Suppressor macrophage treated with lipopolysaccharide for 1 hour (primary cell): ENCODE measurements at regions not wholly inside any gene's neighbourhood (a gene's known extent, or its start where the extent isn't known, plus 50 kb on each side); places are given as distances from the start of the nearest gene placed in this dataset.
"Not testable (repeated sequence)": the region's sequence is repeated elsewhere in the genome, so short reads cannot be mapped to it uniquely, and the experiment has no call there.

Source experiments
- DNase-seq, 3 donors: peaks; one replicate each; pipeline ENCODE4 v3.0.0-alpha.2; 2020 to 2022

DNA sequence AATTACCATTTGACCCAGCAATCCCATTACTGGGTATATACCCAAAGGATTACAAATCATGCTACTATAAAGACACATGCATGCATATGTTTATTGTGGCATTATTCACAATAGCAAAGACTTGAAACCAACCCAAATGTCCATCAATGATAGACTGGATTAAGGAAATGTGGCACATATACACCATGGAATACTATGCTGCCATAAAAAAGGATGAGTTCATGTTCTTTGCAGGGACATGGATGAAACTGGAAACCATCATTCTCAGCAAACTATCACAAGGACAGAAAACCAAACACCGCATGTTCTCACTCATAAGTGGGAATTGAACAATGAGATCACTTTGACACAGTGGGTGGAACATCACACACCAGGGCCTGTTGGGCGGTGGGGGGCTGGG lies 83.9 kb upstream of the MAP3K1 start:
- DNase-seq, result not testable (repeated sequence)

DNA sequence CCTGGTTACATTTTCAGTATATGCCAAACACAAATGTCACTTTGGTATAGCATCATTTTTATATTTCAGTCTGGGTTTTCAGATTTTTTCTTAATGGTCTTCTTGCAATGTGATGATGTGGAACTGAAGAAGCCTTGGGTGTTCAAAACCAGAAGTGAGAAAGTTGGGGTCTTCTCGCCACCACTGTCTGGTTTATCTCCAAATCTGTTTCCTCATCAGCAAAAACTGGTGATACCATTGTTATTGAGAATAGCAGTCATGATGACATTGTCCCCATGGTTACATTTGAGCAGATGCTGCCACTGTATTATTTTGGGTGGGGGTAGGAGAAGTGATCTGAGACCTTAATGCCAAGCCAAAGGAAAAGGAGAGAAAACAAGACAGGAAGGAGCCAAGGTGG lies 85.9 kb upstream of the MAP3K1 start:
- no peak for DNase-seq

DNA sequence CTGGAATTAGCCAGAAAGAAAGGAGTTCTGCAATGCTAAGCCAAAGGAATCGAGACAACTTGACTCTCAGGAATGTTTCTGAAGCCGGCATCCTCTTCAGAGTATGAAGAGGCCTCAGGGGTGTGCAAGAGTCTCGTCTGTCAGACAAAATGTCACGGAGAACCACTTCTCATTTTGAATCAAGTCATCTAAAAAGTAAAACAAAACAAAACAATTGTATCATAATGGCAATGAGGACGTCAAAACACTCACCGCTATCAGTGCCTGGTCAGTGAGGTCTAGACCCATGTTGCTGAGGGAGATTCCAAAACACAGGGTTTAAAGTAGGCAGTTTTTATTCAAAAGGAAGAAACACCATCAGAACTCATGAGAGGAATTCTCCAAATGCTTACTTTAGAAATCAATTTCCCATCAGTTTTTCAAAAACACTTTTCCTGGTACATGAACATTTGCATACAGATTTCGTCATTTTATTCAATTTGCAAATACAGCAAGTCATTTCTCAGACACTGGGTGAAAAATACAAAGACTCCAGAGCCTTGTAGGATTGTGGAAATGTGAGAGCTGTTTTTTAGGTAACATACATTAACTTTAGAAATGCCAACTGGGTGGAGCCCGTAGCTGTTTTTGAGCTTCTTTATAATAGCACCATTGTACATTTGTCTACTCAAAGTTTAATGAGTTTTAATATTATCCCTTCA lies 89.5 kb upstream of the MAP3K1 start:
- peak; percentile 36 to 82 (median 52) for DNase-seq

DNA sequence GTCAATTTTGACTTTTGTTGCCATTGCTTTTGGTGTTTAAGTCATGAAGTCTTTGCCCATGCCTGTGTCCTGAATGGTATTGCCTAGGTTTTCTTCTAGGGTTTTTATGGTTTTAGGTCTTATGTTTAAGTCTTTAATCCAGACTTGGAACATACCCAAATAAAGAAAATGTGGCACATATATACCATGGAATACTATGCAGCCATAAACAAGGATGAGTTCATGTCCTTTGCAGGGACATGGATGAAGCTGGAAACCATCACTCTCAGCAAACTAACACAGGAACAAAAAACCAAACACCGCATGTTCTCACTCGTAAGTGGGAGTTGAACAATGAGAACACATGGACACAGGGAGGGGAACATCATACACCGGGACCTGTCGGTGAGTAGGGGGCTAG lies 90.5 kb upstream of the MAP3K1 start:
- DNase-seq, result not testable (repeated sequence)

DNA sequence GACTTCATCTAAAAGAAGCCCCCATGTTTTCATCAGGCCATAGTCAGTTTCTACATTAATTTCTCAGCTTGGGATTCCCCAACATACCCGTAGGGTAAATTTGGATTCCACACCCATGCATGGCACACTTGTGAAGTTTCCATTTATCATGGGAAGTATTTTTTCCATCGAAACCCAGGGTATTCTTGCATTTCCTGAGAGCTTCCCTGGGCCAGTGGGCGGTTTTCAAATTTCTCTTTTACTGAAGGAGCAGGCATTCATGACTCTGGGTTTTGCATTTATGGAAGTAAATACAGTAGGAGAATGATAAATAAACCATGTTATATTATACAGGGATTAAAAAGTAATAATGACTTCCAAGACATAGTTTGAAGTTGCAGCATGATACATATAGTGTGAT lies 93.0 kb upstream of the MAP3K1 start:
- peak; percentile 15 to 55 (median 18) for DNase-seq

DNA sequence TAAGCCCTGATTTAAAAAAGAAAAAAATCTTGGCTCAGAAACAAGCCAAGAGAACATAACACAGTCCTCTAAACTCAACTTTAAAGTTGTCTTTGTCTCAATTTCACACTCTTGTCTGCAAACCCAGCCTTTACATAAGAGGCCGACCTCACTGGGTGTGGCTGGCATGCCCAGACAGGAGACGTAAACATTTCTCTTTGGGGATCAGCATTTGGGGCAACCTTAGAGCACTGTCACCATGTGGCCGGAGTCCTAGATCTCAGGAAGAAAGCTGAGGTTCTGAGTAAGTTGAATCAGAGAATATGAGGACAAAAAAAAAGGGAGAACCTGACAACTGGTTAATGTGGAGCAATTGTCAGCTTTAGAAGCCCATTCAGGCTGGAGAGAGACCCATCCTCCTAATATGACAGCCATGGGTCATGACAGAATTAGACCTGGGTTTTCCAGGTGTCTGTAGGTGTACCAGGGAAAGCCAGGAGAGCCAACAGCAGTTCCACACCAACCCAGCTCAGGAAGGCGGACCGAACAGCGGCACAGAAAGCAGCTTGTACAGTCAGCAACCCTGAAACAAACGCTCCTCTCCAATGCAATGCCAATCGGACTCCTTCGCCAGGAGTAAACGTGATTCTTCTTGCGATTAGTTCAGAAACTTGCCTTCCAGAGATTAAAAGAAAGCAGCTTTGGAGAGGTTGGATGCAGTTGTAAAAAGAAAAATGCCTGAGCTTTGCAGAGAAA lies 97.9 kb upstream of the MAP3K1 start:
- no peak for DNase-seq

DNA sequence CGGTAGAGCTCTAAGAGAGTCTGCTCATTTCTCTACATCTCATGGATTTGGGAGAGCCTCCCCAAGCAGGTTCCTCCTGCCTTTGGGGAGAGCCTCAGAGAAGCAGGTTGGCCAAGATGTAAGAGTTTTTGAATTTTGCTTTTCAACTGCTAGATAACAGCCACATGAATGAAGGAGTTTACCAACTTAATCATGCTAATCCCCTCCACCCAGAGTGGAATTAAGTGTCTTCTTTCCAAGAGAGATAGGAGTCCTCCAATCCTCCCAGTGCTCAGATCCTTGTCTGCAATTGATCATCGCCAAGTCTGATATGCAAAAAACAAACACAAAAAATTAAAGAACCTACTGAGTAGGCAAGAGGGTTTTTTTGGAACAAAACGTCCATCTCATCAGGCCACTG lies 99.4 kb upstream of the MAP3K1 start:
- no peak for DNase-seq

DNA sequence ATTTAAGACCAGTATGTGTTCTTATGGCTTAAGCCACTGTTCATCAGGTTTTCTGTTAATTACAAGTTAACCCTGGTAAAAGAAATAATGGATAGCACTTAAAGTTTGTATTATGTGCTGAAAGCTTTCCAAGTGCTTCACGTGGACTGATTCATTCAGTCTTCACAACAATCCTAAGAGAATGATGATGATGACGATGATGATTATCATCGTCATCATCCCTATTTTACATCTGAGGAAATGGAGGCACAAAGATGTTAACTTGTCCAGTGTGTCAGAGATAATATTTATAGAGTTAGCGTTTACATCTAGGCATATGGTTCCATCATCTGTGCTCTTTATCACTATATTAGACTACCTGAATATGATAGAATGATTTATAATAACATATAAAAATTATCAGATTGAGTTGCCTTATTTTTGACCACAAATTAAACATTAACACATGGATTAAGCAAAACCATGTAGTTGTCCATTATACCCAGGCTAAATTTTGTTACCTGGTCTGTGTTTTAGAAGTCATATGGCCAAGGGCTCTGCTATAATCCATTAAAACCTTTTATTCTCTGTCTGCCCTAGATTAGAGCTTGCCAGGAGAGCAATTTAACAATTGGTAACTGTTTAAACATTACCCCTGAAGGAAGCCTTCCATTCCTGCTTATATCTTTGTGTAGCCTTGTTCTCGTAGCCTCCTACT lies 102.3 kb upstream of the MAP3K1 start:
- DNase-seq, result no peak

DNA sequence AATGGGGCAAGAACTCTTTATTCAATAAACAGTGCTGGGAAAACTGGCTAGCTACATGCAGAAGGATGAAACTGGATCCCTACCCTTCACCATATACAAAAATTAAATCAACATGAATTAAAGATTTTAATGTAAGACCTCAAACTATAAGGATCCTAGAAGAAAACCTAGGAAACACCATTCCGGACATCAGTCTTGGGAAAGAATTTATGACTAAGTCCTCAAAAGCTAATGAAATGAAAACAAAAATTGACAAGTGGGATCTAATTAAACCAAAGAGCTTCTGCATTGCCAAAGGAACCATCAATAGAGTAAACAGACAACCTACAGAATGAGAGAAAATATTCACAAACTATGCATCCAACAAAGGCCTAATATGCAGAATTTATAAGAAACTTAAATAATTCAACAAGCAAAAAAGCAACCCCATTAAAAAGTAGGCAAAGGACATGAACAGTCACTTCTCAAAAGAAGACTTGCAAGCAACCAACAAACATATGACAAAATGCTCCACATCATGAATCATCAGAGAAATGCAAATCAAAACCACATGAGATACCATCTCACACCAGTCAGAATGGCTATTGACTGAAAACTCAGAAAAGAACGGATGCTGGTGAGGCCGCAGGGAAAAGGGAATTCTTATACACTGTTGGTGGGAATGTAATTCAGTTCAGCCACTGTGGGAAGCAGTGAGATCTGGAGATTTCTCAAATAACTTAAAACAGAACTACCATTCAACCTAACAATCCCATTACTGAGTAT lies 104.3 kb upstream of the MAP3K1 start:
- peak in 2 of 3 donors; percentile 26 to 41 for DNase-seq

DNA sequence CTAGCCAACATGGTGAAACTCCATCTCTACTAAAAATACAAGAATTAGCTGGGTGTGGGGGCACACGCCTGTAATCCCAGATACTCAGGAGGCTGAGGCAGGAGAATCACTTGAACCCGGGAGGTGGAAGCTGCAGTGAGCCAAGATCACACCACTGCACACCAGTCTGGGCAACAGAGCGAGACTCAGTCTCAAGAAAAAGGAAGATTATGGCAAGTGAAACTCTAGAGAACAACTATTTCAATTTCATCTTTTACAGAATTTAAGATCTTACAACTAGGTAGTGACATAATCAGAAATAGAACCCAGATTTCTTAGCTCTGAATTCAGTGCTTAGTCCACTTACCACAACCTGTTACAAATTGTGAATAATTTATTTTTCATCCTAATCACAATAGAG lies 108.8 kb upstream of the MAP3K1 start:
- DNase-seq, result no peak

DNA sequence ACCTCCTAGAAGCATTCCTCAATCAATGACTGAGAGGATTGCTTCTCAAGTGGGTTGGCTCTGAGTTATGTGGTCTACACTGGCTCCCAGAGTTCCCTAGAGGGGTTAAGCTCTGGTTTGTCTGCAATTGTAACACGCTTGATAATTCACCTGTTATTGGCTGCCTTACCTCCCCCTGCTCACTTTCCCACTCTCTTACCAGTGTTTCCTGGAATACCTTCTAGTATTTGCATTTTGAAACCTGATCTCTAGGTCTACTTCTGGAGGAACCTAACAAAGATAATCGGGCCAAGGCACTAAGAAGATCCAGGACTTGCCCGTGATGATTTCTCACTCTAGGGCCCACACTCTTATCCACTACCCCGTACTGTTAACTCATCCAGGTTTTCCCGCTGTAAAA lies 110.1 kb upstream of the MAP3K1 start:
- no peak for DNase-seq

DNA sequence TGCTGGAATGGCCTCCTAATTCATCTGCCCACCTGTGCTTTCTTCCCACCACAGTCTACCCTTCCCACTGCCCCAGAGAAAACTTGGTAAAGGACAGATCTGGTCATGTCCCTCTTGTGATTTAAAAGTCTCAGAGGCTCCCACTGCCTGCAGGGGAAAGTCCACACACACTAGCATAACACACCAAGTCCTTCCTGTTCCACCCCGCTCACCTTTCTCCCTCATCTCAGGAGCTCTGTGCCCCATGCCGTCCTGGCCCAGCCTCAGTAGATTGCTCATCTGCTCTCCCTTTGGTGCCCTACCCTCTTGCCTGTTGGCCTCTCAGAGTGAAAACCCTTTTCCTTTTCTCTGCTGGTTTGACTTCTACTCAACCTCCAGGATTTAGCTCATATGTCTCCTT lies 111.4 kb upstream of the MAP3K1 start:
- DNase-seq, result no peak

DNA sequence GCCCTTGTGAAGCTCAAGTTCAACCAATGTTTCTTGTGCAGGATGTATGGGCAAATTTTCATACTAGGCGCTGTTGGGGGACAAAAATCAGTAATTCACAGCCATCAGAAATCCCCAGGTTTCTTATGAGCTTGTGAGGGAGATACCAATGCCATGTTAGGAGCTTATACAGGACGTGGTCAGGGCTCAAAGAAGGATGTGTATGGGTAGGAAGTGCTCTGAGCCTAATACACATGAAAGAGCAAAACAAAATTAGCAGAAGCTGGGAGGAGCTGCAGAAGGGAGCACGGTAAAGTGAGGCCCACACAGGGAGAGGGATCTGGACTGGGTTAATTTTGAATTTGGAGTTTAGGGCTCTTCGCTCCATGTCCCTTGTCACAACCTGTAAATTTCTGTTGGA lies 114.6 kb upstream of the MAP3K1 start:
- DNase-seq, result no peak

DNA sequence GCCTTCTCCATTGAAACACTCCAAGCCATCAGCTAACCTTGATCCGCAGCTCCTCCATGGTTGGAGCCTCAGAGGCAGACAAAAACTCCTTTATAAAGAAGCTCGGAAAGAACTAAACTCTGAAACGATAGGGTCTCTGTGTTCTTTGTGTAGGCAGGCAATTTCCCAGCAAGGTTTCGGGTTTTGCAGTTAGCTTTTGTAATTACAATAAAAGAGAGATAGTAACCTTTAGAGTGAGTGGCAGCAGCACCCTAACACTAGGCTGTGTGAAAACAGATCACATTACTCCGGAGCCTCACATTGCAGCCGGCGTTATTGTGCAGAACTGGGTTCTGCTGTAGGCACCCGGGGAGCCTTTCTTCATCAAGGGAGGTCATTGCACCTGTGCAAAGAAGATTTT lies 115.8 kb upstream of the MAP3K1 start:
- no peak for DNase-seq

DNA sequence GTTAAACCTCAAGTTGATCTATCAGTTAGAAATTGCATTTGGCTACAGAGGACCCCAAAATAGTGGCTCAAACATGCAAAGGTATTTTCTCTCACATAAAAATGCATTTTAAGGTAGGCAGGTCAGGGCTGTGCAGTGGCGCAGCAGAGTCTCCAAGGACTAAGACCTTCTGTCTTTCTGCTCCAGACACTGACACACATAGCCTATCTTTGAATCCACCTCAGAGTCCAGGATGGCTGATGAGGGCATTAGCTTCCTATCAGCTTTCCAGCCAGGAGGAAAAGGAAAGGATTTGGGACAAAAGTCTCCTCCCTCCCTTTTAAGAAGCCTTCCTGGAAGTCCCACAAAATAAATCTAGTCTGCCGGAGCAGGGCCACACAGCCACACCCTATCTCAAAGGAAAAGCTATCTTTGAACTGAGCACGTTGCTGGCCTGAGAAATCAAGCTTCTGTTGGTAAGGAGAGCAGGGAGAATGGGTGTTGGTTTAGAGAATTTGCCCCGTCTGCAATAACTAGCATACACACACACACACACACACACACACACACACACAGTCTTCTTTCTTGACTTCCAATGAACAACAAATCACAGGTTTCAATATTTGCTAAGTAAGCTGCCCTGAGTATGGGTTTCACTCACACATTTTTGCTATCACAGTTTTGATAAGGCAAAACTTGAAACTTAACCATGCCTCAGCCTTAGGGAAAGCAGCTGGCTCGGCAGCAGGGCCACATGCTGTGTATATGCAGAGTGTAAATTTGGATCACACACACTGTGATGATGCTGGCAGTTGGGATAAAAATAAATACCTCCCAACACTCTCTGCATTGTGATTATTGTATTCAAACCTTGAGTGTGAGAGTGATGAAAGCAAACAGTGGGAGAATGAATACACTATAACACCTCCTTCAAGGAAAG lies 116.6 kb upstream of the MAP3K1 start:
- no peak for DNase-seq

DNA sequence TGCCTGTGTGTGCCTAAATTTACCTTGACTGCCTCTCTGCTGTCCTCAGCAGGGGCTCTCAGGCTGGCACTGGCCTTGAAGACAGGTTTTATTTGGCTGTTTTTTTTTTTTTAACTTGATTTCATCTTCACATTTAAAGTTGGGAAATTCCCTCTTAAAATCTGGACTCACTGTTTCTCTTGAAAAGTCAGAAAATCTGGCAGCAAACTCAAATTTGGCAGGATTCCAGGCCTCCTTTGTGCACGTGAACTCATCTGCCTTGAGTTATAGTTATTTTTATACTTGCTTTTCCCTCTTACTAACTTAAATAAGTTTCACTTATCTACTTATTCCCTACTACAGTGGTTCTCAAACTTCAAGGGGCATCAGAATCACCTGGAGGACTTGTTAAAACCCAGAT lies 118.4 kb upstream of the MAP3K1 start:
- DNase-seq, result peak in 2 of 3 donors; percentile 30 to 31

DNA sequence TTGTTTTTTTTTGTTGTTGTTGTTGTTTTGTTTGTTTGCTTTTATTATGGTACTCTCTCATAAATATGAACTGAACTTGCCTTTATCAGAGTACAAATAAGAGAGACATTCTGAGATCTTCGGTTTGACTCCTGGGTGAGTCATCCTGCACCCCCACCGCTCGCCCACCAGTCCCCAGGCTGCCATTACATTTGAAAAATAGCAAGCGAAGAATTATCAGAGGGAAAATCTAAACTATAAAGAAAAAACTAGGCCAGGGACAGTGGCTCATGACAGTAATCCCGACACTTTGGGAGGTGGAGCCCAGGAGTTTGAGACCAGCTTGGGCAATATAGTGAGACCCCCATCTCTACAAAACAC lies 122.1 kb upstream of the MAP3K1 start:
- no peak for DNase-seq

DNA sequence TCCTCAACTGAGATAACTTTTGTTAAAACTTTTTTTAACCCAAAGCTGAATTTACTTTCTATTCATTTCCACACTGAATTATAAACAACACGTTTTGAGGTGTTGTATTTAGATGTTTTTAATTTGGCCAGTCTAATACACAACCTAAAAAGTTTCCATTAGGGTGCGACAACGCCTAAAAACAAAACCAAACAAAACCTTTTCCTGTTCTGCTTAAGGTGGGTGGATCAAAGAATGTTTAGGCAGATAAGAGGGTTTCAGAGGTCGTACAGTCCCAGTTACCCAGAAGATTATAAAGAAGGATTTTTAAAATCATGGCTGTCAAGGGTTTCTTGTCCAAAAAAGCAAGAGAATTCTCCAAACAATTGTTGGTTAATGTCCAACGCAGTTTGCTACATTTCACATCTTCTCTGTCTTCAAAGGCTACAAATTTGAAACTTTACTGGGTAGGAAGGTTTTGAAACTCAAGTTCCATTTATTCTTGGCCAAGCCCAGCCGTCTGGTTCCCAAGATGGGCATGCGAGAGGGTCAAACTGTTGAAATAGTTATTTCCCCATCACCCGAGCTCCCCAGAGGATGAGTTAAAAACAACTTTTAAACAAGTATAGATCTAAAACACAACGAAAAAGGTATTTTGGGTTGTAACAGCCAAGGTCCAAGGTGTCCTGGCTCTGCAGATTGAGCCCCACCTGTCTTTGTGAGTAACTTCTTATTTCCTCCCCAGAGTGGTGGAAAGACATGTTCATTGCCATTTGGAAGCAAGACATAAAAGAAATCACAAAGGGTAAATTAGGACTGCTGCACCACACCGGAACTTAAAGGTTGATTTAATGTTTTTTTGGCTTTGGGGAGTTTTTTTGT lies 122.8 kb upstream of the MAP3K1 start:
- DNase-seq, result no peak

DNA sequence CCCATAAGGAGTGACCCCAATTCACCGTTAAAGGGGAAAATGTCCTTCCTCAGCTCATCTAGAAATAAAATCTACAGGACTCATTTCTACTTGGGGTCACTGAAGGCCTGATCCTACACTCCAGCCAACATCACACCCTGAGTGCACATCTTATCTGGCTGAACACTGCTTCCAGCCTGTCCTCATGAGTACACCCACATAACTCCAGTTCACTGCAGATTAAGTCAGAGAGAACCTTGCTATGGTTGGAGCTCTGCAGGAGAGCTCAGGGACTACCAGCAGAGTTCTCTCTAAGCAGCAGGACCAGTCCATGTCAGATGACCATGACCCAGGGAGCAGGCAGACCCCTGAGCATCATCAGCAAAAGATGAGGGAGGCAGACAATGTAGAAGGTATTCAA lies 126.9 kb upstream of the MAP3K1 start:
- no peak for DNase-seq

DNA sequence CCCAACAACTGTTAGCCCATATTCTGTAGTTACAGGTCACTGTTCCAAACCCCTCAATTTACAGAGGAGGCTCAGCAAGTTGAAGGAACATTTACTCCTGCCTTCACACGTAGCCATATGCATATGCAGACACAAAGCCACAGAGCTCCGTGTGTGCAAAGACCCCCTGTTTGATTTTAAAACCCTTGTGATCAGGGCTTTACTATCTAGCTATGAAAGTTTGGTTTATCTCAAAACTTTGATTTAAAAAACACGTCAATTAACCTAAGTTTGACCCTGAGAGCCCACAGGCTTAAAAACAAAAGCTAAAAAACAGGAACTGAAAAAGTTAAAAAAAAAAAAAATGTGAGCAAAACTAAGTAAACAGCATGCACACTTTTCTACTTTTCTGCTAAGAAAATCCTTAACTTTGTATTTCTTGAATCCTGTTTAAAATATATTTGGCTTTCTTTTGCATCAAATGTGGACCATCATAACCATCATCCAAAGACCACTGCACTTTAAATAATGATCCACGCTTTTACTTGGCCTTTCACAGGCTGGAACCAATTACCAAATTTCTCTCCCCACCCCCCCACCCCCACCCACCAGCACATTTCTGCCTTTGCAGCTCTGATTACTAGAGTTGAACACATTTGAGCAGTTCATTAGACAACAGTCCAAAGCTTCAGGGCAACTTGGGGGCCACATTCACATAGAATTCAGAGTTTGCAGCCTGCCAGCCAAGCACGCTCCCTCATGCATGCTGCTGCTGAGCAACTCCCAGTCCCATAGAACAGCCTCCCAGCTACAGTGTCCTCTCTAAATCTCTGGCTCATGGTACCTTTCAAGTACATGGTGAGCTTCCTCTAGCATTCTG lies 128.8 kb upstream of the MAP3K1 start:
- peak; percentile 20 to 69 (median 64) for DNase-seq
